MM.1S (cell line): ENCODE measurements at regions not wholly inside any gene's neighbourhood (a gene's known extent, or its start where the extent isn't known, plus 50 kb on each side); places are given as distances from the start of the nearest gene placed in this dataset.
"Not testable (repeated sequence)": the region's sequence is repeated elsewhere in the genome, so short reads cannot be mapped to it uniquely, and the experiment has no call there.

ENCODE experiments used
- DNase-seq: peaks from one replicate; pipeline ENCODE4 v3.0.0-alpha.2; 2015
- H2AFZ ChIP-seq: fragments of 300-600 bp; sonication (generic); 2 replicates; pipeline ENCODE4 v1.6.0; 2016; ENCODE audit warnings: antibody characterized with exemption, low read length
- H3F3A ChIP-seq: fragments of 300-600 bp; sonication (generic); 2 replicates; pipeline ENCODE4 v1.6.1; 2016; ENCODE audit warnings: mild to moderate bottlenecking, antibody characterized with exemption, low read length, moderate library complexity, mixed read lengths; ENCODE audit not compliant: insufficient read depth
- H3K27ac ChIP-seq: fragments of 300-600 bp; sonication (generic); 2 replicates; pipeline ENCODE4 v1.5.1; 2016; ENCODE audit warnings: mild to moderate bottlenecking, low read length
- H3K27me3 ChIP-seq: fragments of 300-600 bp; sonication (generic); replicated peaks from 2 replicates; pipeline ENCODE4 v1.6.0; 2016; ENCODE audit warnings: low read length; ENCODE audit not compliant: insufficient read depth
- H3K36me3 ChIP-seq: fragments of 300-600 bp; sonication (generic); replicated peaks from 2 replicates; pipeline ENCODE4 v1.6.1; 2016; ENCODE audit warnings: mild to moderate bottlenecking, low read length, mixed read lengths; ENCODE audit not compliant: insufficient read depth
- H3K4me1 ChIP-seq: fragments of 300-600 bp; sonication (generic); 2 replicates; pipeline ENCODE4 v1.6.1; 2016; ENCODE audit warnings: low read length, mixed read lengths
- H3K4me2 ChIP-seq: fragments of 300-600 bp; sonication (generic); 2 replicates; pipeline ENCODE4 v1.6.0; 2016; ENCODE audit warnings: low read depth, low read length
- H3K4me3 ChIP-seq: fragments of 300-600 bp; sonication (generic); 2 replicates; pipeline ENCODE4 v1.5.1; 2016; ENCODE audit warnings: low read length, mixed read lengths
- H3K79me2 ChIP-seq: fragments of 300-600 bp; sonication (generic); 2 replicates; pipeline ENCODE4 v1.6.1; 2016; ENCODE audit warnings: mixed run types, low read length, mixed read lengths
- H3K9ac ChIP-seq: fragments of 300-600 bp; sonication (generic); 2 replicates; pipeline ENCODE4 v1.6.1; 2016; ENCODE audit warnings: low read length, mixed read lengths
- H3K9me2 ChIP-seq: fragments of 300-600 bp; sonication (generic); replicated peaks from 2 replicates; pipeline ENCODE4 v1.6.1; 2016; ENCODE audit warnings: mild to moderate bottlenecking, low read length, mixed read lengths; ENCODE audit not compliant: insufficient read depth
- H3K9me3 ChIP-seq: fragments of 300-600 bp; sonication (generic); replicated peaks from 2 replicates; pipeline ENCODE4 v1.6.1; 2016; ENCODE audit warnings: mild to moderate bottlenecking, low read length, mixed read lengths; ENCODE audit not compliant: insufficient read depth
- H4K20me1 ChIP-seq: fragments of 300-600 bp; sonication (generic); 2 replicates; pipeline ENCODE4 v1.6.1; 2016; ENCODE audit warnings: mild to moderate bottlenecking, low read length, moderate library complexity, mixed read lengths; ENCODE audit not compliant: insufficient read depth
- EZH2 ChIP-seq: fragments of 300-600 bp; sonication (generic); optimal IDR thresholded peaks from 2 replicates; pipeline ENCODE3; 2017; ENCODE audit warnings: low read depth, mild to moderate bottlenecking, antibody characterized with exemption, low read length, mixed read lengths
- EZH2phosphoT487 ChIP-seq: fragments of 300-600 bp; sonication (generic); IDR thresholded peaks from 2 replicates; pipeline ENCODE4 v1.6.1; 2018; ENCODE audit warnings: antibody characterized with exemption, low read length
- TF ChIP-seq, protein P1 (sequence below): fragments of 300-600 bp; sonication (generic); IDR thresholded peaks from 2 replicates; pipeline ENCODE4 v1.5.1; 2016; ENCODE audit warnings: antibody characterized with exemption, low read length, mixed read lengths

DNA sequence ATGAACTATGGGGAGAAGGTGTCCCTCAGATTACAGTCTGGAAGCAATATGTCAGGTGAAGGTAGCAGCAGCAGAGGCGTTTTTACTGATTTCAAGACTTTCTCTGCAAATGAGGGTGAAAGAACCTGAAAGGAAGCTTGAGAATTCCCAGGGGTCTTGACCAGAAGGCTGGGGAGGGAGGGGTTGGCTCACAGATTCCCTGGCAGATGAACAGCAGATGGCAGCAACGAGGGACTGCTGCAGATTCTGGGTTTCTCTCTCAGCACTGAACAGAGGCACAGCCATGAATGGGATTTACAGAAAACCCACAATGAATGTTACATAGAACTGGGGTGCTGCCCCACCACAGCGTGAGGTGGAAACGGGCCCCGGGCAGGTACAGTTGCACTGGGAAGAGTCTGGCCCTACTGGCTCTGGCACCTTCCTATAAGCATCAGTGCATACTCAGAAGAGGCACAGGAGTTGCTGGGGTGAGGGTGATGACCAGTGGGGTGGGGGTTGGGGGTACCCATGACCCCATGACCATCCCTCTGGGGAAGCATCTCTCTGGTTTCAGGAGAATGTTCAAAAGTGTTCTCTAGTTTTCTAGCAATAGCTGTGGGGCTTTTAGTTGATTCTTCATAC is 317.8 kb downstream of the SH2D4B start:
- no peak overlapping the region for H3K4me2 ChIP-seq
- TF ChIP-seq, protein P1, sequence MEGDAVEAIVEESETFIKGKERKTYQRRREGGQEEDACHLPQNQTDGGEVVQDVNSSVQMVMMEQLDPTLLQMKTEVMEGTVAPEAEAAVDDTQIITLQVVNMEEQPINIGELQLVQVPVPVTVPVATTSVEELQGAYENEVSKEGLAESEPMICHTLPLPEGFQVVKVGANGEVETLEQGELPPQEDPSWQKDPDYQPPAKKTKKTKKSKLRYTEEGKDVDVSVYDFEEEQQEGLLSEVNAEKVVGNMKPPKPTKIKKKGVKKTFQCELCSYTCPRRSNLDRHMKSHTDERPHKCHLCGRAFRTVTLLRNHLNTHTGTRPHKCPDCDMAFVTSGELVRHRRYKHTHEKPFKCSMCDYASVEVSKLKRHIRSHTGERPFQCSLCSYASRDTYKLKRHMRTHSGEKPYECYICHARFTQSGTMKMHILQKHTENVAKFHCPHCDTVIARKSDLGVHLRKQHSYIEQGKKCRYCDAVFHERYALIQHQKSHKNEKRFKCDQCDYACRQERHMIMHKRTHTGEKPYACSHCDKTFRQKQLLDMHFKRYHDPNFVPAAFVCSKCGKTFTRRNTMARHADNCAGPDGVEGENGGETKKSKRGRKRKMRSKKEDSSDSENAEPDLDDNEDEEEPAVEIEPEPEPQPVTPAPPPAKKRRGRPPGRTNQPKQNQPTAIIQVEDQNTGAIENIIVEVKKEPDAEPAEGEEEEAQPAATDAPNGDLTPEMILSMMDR, result peak; percentile 64
- TF ChIP-seq EZH2, result no peak
- H3K79me2 ChIP-seq, result no peaks in the 10 kb centered on the region
- no peaks in the 10 kb centered on the region for H3K9me3 ChIP-seq
- no peak overlapping the region for H3K27ac ChIP-seq
- no peak overlapping the region for H3K9ac ChIP-seq
- H3K4me3 ChIP-seq, result no peak overlapping the region
- H3F3A ChIP-seq, result no peaks in the 10 kb centered on the region
- H4K20me1 ChIP-seq, result no peaks in the 10 kb centered on the region
- no peaks in the 10 kb centered on the region for H3K4me1 ChIP-seq
- H3K27me3 ChIP-seq, result no peaks in the 10 kb centered on the region
- no peak overlapping the region for H2AFZ ChIP-seq
- no peaks in the 10 kb centered on the region for H3K36me3 ChIP-seq
- no peaks in the 10 kb centered on the region for H3K9me2 ChIP-seq
- peak; percentile 12 for DNase-seq

DNA sequence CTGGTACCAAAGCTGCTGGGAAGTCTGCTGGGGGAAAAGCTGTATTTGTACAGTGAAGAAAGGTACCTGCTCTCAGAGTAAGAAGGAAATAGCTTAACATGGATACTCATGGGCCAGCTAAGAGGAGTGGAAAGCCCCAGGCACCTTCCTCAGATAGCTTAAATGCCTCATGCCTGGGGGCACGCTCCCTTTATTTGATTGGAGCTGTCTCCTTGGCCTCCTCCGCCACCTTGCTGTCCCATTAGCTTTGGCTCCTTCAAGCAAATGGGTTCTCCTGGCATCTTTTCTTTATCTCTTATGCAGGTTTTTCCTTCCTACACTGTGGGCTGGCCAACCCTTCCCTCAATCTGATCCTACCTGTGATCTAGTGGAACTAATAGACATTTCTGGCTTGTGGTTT is 318.5 kb downstream of the SH2D4B start:
- no peak for DNase-seq
- H3K27me3 ChIP-seq, result no peaks in the 10 kb centered on the region
- H2AFZ ChIP-seq, result no peak overlapping the region
- H3K9me2 ChIP-seq, result no peaks in the 10 kb centered on the region
- H3K4me1 ChIP-seq, result no peaks in the 10 kb centered on the region
- no peaks in the 10 kb centered on the region for H3K9me3 ChIP-seq
- H3K4me3 ChIP-seq, result no peak overlapping the region
- H3F3A ChIP-seq, result no peaks in the 10 kb centered on the region
- H3K27ac ChIP-seq, result no peak overlapping the region
- TF ChIP-seq, protein P1, result no peak
- no peak for TF ChIP-seq EZH2phosphoT487
- no peak for TF ChIP-seq EZH2
- no peaks in the 10 kb centered on the region for H3K36me3 ChIP-seq
- no peaks in the 10 kb centered on the region for H4K20me1 ChIP-seq
- H3K9ac ChIP-seq, result no peak overlapping the region
- no peak overlapping the region for H3K4me2 ChIP-seq
- H3K79me2 ChIP-seq, result no peaks in the 10 kb centered on the region

DNA sequence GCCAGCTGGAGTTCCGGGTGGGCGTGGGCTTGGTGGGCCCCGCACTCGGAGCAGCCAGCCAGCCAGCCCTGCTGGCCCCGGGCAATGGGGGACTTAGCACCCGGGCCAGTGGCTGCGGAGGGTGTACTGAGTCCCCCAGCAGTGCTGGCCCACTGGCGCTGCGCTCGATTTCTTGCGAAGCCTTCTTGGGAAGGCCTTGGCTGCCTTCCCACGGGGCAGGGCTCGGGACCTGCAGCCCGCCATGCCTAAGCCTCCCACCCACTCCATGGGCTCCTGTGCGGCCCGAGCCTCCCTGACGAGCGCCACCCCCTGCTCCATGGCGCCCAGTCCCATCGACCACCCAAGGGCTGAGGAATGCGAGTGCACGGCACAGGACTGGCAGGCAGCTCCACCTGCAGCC is 321.6 kb downstream of the SH2D4B start:
- H3K4me1 ChIP-seq, H3K9me2 ChIP-seq, H3K9ac ChIP-seq, H3K27ac ChIP-seq, H3K4me3 ChIP-seq, DNase-seq, H3F3A ChIP-seq, H3K36me3 ChIP-seq, H3K4me2 ChIP-seq, H4K20me1 ChIP-seq, H3K9me3 ChIP-seq, H3K27me3 ChIP-seq, H3K79me2 ChIP-seq, H2AFZ ChIP-seq: not testable (repeated sequence)

DNA sequence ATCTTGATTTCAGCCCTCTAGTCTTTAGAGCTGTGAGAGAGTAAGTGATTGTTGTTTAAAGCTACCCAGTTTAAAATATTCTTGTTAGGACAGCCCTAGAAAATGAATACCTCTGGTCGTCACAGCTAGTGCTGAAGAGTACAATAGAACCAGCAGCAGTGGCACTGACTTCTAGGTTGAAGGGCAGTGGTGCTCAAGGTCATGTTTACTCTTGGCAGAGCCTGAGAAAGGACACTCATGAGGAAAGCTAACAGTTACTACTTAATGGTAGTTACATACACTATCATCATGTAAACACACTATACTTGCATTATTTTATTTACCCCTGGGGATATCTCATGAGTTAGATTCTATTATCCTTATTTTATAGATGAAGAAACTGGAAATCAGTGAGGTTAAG is 323.0 kb downstream of the SH2D4B start:
- Histone ChIP-seq H3K9ac (no peak overlapping the region), H3K79me2 (no peaks in the 10 kb centered on the region), H3F3A (no peaks in the 10 kb centered on the region), H3K4me2 (no peak overlapping the region), H3K27ac (no peak overlapping the region), H3K36me3 (no peaks in the 10 kb centered on the region), H3K4me1 (no peaks in the 10 kb centered on the region), H2AFZ (no peak overlapping the region), H4K20me1 (no peaks in the 10 kb centered on the region), H3K4me3 (no peak overlapping the region), H3K27me3 (no peaks in the 10 kb centered on the region), H3K9me3 (no peaks in the 10 kb centered on the region), H3K9me2 (no peaks in the 10 kb centered on the region)
- TF ChIP-seq, protein P1, result no peak
- no peak for TF ChIP-seq EZH2
- TF ChIP-seq EZH2phosphoT487, result no peak
- no peak for DNase-seq
